HUES48 (cell line): ENCODE measurements at regions not wholly inside any gene's neighbourhood (a gene's known extent, or its start where the extent isn't known, plus 50 kb on each side); places are given as distances from the start of the nearest gene placed in this dataset.
"Not testable (repeated sequence)": the region's sequence is repeated elsewhere in the genome, so short reads cannot be mapped to it uniquely, and the experiment has no call there.

Experiments used
- H3K27ac ChIP-seq: one replicate; pipeline ENCODE4 v1.7.0; 2013; ENCODE audit warnings: low read depth, low read length, inconsistent platforms
- H3K27me3 ChIP-seq: 2 replicates; pipeline ENCODE4 v1.6.1; 2013; ENCODE audit warnings: mild to moderate bottlenecking, low read length; ENCODE audit not compliant: control insufficient read depth, insufficient read depth
- H3K36me3 ChIP-seq: 2 replicates; pipeline ENCODE4 v1.6.1; 2013; ENCODE audit warnings: low read length; ENCODE audit not compliant: control insufficient read depth, insufficient read depth
- H3K4me1 ChIP-seq: 2 replicates; pipeline ENCODE4 v1.6.1; 2013; ENCODE audit warnings: mild to moderate bottlenecking, low read length; ENCODE audit not compliant: control insufficient read depth, insufficient read depth
- H3K4me3 ChIP-seq: 2 replicates; pipeline ENCODE4 v1.5.1; 2013; ENCODE audit warnings: mild to moderate bottlenecking, low read depth, low read length
- H3K9ac ChIP-seq: 2 replicates; pipeline ENCODE4 v1.6.1; 2013; ENCODE audit warnings: mild to moderate bottlenecking, low read depth, low read length, moderate library complexity
- H3K9me3 ChIP-seq: 2 replicates; pipeline ENCODE4 v1.6.1; 2013; ENCODE audit warnings: low read length; ENCODE audit not compliant: control insufficient read depth, insufficient read depth

- H3K27me3 ChIP-seq, result peaks cover 6% of the 10 kb centered on the region
- no peak overlapping the region for H3K27ac ChIP-seq
- H3K36me3 ChIP-seq, result no peaks in the 10 kb centered on the region
- peaks cover 21% of the 10 kb centered on the region for H3K4me1 ChIP-seq
- no peaks in the 10 kb centered on the region for H3K9me3 ChIP-seq
- H3K9ac ChIP-seq, result no peak overlapping the region
- no peak overlapping the region for H3K4me3 ChIP-seq
Measured at GRCh38 chrX:131219271-131219670, 69.8 kb downstream of the IGSF1 start.

GRCh38 chrX:131217989-131218388, 71.1 kb downstream of the IGSF1 start:
- Histone ChIP-seq H3K4me1 (peaks cover 26% of the 10 kb centered on the region), H3K9ac (no peak overlapping the region), H3K27me3 (peaks cover 6% of the 10 kb centered on the region), H3K9me3 (no peaks in the 10 kb centered on the region), H3K27ac (no peak overlapping the region), H3K4me3 (no peak overlapping the region), H3K36me3 (no peaks in the 10 kb centered on the region)

- no peaks in the 10 kb centered on the region for H3K9me3 ChIP-seq
- no peak overlapping the region for H3K9ac ChIP-seq
- H3K4me3 ChIP-seq, result no peak overlapping the region
- H3K27ac ChIP-seq, result no peak overlapping the region
- peaks cover 6% of the 10 kb centered on the region for H3K27me3 ChIP-seq
- H3K4me1 ChIP-seq, result peaks cover 31% of the 10 kb centered on the region
- no peaks in the 10 kb centered on the region for H3K36me3 ChIP-seq
Measured at GRCh38 chrX:131216828-131217227, 72.3 kb downstream of the IGSF1 start.

GRCh38 chrX:131213400-131213799, 75.7 kb downstream of the IGSF1 start:
- no peak overlapping the region for H3K9ac ChIP-seq

DNA sequence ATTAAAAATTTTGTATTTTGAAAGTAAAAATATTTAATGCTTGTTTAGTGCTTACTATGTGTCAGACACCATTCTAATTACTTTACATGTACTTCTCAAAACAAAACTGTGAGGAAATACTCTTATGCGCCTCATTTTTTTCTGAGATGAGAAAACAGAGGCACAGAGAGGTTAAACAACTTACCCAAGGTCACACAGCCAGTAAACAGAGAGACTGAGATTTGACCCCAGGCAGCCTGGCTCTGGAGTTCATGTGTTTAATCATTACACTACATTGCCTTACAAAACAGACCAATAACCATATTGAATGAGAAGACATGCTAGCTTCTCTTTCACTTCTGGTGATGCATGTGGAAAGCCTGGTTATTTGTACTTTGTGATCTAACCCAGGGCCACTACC, 86.3 kb downstream of the IGSF1 start:
- Histone ChIP-seq H3K9ac (no peak overlapping the region), H3K27ac (no peak overlapping the region), H3K4me1 (peaks cover 1% of the 10 kb centered on the region; the same call in 1 of the 2 replicates), H3K4me3 (no peak overlapping the region), H3K27me3 (0 out of 2 replicates have a peak, but pooled peaks cover 5% of the 10 kb centered on the region), H3K9me3 (no peaks in the 10 kb centered on the region), H3K36me3 (no peaks in the 10 kb centered on the region)

More at GRCh38 chrX:131213400-131213799, 75.7 kb downstream of the IGSF1 start:
- Histone ChIP-seq H3K36me3 (no peaks in the 10 kb centered on the region), H3K27me3 (peaks cover 3% of the 10 kb centered on the region), H3K27ac (peak overlapping the region; percentile 11), H3K9me3 (no peaks in the 10 kb centered on the region), H3K4me1 (peaks cover 26% of the 10 kb centered on the region), H3K4me3 (peak overlapping the region; percentile 31)

GRCh38 chrX:131201986-131202385, 87.1 kb downstream of the IGSF1 start:
- H3K36me3 ChIP-seq, result no peaks in the 10 kb centered on the region
- H3K4me3 ChIP-seq, result no peak overlapping the region
- no peak overlapping the region for H3K27ac ChIP-seq
- no peak overlapping the region for H3K9ac ChIP-seq
- H3K9me3 ChIP-seq, result no peaks in the 10 kb centered on the region
- 0 out of 2 replicates have a peak, but pooled peaks cover 6% of the 10 kb centered on the region for H3K27me3 ChIP-seq
- peaks cover 7% of the 10 kb centered on the region for H3K4me1 ChIP-seq

GRCh38 chrX:131199091-131199490, 90.0 kb downstream of the IGSF1 start:
- H3K4me1 ChIP-seq, result peaks cover 7% of the 10 kb centered on the region
- no peaks in the 10 kb centered on the region for H3K9me3 ChIP-seq
- peaks cover 9% of the 10 kb centered on the region; the same call in 1 of the 2 replicates for H3K27me3 ChIP-seq
- no peak overlapping the region for H3K4me3 ChIP-seq
- H3K27ac ChIP-seq, result no peak overlapping the region
- H3K36me3 ChIP-seq, result no peaks in the 10 kb centered on the region
- H3K9ac ChIP-seq, result no peak overlapping the region

- Histone ChIP-seq H3K36me3 (no peaks in the 10 kb centered on the region), H3K27ac (no peak overlapping the region), H3K27me3 (peaks cover 3% of the 10 kb centered on the region; the same call in 1 of the 2 replicates), H3K4me3 (no peak overlapping the region), H3K9me3 (no peaks in the 10 kb centered on the region), H3K9ac (no peak overlapping the region), H3K4me1 (peaks cover 4% of the 10 kb centered on the region; the same call in 1 of the 2 replicates)
Measured at GRCh38 chrX:131187206-131187605, 101.9 kb downstream of the IGSF1 start.

GRCh38 chrX:131170148-131170547, 112.0 kb downstream of the ARHGAP36 start:
- H3K27me3 ChIP-seq, result peaks cover 6% of the 10 kb centered on the region; the same call in 1 of the 2 replicates
- no peak overlapping the region for H3K9ac ChIP-seq
- H3K9me3 ChIP-seq, result no peaks in the 10 kb centered on the region
- no peaks in the 10 kb centered on the region for H3K4me1 ChIP-seq
- H3K4me3 ChIP-seq, result no peak overlapping the region
- no peaks in the 10 kb centered on the region for H3K36me3 ChIP-seq
- no peak overlapping the region for H3K27ac ChIP-seq

DNA sequence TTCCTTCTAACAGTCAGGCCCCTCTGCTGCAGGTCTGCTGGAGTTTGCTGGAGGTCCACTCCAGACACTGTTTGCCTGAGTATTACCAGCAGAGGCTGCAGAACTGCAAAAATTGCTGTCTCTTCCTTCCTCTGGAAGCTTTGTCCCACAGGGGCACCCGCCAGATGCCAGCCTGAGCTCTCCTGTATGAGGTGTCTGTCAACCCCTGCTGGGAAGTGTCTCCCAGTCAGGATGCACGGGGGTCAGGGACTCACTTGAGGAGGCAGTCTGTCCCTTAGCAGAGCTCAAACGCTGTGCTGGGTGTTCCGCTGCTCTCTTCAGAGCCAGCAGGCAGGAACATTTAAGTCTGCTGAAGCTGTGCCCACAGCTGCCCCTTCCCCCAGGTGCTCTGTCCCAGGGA, 105.5 kb downstream of the ARHGAP36 start:
- H3K27ac ChIP-seq, H3K4me1 ChIP-seq, H3K36me3 ChIP-seq, H3K27me3 ChIP-seq, H3K9me3 ChIP-seq, H3K4me3 ChIP-seq, H3K9ac ChIP-seq: not testable (repeated sequence)

GRCh38 chrX:131157656-131158055, 99.5 kb downstream of the ARHGAP36 start:
- H3K4me1 ChIP-seq, H3K36me3 ChIP-seq, H3K27ac ChIP-seq, H3K9me3 ChIP-seq, H3K9ac ChIP-seq: not testable (repeated sequence)
- H3K27me3 ChIP-seq, result peaks cover 10% of the 10 kb centered on the region
- H3K4me3 ChIP-seq, result peak overlapping the region; percentile 71

DNA sequence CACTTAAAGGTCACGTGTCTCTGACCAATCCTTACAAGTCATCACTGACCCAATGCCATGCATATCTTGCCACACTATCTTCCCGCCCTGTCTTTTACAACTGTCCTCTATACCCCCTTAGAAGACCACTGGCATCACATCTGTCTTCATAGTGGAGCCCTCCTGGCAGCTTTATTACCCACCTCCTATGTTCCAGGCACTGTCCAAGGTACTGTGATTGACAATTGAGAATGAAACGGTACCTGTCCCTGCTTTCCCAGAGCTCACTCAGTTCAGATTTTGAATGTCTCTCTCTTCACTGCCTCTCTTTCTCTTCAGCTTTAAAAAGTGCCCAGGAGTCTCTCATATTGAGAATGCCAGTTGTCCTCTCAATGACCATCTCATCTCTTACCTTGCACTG, 88.6 kb downstream of the ARHGAP36 start:
- Histone ChIP-seq H3K4me1 (no peaks in the 10 kb centered on the region), H3K9me3 (no peaks in the 10 kb centered on the region), H3K4me3 (no peak overlapping the region)

More for the DNA sequence above, 88.6 kb downstream of the ARHGAP36 start:
- Histone ChIP-seq H3K36me3 (no peaks in the 10 kb centered on the region), H3K27me3 (peaks cover 4% of the 10 kb centered on the region), H3K9ac (no peak overlapping the region), H3K27ac (no peak overlapping the region)
